ENCODE measurements at regions not wholly inside any gene's neighbourhood (a gene's known extent, or its start where the extent isn't known, plus 50 kb on each side); places are given as distances from the start of the nearest gene placed in this dataset.
"Not testable (repeated sequence)": the region's sequence is repeated elsewhere in the genome, so short reads cannot be mapped to it uniquely, and the experiment has no call there.

DNA sequence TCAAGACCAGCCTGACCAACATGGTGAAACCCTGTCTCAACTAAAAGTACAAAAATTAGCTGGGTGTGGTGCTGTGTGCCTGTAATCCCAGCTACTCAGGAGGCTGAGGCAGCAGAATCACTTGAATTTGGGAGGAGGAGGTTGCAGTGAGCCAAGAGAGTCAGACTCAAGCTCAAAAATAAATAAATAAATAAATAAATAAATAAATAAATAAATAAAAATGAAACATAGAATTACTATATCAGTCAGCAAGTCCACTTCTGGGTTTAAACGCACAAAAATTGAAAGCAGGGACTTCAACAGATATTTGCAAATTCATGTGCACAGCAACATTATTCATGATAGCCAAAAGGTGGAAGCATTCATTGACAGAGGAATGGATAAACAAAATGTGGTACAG, 875.2 kb upstream of the ALG10B start:
- not testable (repeated sequence) for DNase-seq

DNA sequence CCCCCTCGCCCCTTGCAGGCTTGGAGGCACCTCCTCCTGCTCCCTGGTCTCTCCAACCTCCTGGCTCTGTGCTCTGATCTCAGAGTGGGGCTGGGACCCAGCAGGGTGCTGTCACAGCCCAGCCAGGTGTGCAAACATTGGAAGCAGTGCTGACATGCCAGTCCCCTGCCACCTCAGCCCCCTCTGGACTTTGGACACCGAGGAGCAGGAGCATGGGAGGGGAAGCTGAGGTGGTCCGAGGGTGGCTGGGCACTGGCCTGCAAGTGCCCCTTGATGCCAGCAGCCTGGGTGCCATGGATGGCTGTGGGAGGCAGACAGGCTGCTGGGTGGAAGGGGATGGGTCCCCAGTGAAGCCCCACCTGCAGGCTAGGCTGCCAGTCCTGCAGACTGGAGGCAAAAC, 860.9 kb upstream of the ALG10B start:
- DNase-seq, result not testable (repeated sequence)

DNA sequence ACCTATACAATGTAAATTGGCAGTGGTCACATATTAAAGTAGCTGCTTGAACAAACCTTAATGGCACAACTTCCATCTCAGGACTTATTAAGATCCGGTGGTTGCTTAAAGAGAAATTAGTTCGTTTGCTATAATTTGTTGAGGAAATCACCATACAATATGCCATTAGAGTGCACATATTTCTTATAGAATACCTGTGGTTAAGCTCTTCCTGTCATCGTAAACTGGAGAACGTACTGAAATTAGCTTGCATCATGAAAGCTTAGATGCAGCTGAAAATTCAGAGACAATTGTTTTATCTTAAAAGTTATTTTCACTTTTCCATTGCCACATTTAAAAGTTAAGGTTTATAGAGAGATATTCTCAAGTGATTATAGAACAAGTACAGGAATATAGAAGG, 818.6 kb upstream of the ALG10B start:
- DNase-seq, result not testable (repeated sequence)

GRCh38 chr12:37510256-37510655, 806.3 kb upstream of the ALG10B start:
- not testable (repeated sequence) for DNase-seq

- not testable (repeated sequence) for DNase-seq
Observed at GRCh38 chr12:37540581-37540980, 776.0 kb upstream of the ALG10B start.

GRCh38 chr12:37541356-37541755, 775.2 kb upstream of the ALG10B start:
- DNase-seq, result no peak

- DNase-seq, result peak; percentile 75 to 85
Observed at GRCh38 chr12:37543131-37543965, 773.2 kb upstream of the ALG10B start.

- no peak for DNase-seq
Observed at GRCh38 chr12:37543966-37544668, 772.5 kb upstream of the ALG10B start.

GRCh38 chr12:37544669-37545330, 771.8 kb upstream of the ALG10B start:
- DNase-seq, result not testable (repeated sequence)

GRCh38 chr12:37545759-37546158, 770.8 kb upstream of the ALG10B start:
- DNase-seq, result no peak

- DNase-seq, result no peak
Observed at GRCh38 chr12:37546206-37546605, 770.4 kb upstream of the ALG10B start.

GRCh38 chr12:37546901-37547475, 769.6 kb upstream of the ALG10B start:
- DNase-seq, result no peak

- no peak for DNase-seq
Observed at GRCh38 chr12:37547611-37548010, 769.0 kb upstream of the ALG10B start.

DNA sequence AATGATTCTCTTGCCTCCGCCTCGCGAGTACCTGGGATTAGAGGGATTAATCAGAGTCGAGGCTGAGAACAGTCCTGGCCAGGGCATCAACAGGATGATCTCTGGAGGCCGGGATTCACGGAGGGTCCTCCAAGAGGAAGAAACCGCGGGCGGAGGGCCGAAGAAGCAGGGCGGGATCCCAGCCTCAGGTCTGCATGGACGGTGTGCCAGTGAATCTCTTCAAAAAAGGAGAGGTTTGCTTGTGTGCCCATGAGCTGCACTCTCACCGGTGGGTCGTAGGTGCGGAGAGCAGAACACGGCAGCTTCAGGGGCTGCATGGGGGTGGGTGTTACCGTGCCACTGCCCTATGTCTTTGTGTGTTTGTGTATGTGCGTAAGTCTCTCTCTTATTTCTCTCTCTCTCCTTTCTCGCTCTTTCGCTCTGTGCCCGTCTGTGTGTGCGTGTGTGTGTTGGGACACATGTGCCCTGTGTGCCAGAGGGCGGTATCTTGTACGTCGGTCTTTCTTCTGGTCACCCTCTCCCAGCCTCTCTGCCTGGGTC, 768.2 kb upstream of the ALG10B start:
- no peak for DNase-seq

GRCh38 chr12:37556957-37557356, 759.6 kb upstream of the ALG10B start:
- DNase-seq, result not testable (repeated sequence)

DNA sequence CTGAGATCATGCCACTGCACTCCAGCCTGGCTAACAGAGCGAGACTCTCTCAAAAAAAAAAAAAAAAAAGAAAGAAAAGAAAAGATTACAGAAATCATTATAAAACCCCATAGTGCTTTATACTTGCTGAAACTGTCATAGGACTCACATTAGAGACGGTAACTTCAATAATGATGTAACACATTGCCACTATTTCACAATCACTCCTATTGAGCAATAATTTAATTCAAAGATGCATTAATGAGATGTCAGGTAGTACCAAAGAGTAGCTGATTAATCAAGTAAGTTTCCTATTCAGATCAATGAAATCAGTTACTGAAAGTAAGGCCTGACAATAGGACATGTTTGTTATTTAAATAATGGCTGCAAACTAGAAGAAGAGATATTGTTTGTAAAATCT, 751.5 kb upstream of the ALG10B start:
- DNase-seq, result no peak

DNA sequence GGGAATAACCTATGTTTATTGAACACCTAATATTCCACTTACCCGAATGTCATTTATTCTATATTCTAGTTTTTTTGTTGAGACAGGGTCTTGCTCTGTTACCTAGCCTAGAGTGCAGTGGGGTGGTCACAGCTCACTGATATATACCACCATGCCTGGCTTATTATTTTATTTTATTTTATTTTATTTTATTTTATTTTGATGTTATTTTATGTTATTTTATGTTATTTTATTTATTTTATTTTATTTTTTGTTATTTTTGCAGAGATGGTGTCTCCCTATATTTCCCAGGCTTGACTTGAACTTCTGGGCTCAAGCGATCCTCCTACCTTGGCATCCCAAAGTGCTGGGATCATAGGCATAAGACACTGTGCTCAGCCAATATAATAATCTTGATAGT, 746.0 kb upstream of the ALG10B start:
- not testable (repeated sequence) for DNase-seq

Data from NCI-H2081 (cell line).